ENCODE measurements at regions not wholly inside any gene's neighbourhood (a gene's known extent, or its start where the extent isn't known, plus 50 kb on each side); places are given as distances from the start of the nearest gene placed in this dataset.

DNA sequence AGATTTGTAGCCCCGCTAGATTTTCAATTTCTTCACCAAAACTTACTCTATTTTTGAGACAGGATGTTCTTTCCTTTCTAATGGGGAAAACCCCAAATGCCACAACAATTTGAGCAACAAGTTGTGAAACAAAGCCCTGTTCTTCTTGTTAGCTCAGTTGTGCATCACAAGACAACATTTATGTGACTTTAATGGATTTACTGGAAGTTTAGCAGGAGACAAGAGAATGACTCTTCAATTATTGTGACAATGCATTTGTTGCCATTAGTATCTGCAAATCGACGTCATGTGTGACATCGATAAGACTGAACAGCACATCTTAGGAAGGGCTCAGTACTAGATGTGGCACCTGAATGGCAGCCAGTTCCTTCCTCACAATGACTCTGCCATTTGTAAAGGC lies 1028.9 kb upstream of the TMEM132C start:
- no peaks in the 10 kb centered on the region for H3K4me1 ChIP-seq (ENCODE audit: control insufficient read depth, insufficient read depth, low read length)
- H3K36me3 ChIP-seq (ENCODE audit: control insufficient read depth, insufficient read depth, low read length) = no peaks in the 10 kb centered on the region
- H3K9me3 ChIP-seq (ENCODE audit: control insufficient read depth, insufficient read depth, low read length) = peaks cover 5% of the 10 kb centered on the region
- no peak overlapping the region for H3K9ac ChIP-seq (ENCODE audit: low read depth, low read length)
- no peaks in the 10 kb centered on the region for H3K27me3 ChIP-seq (ENCODE audit: control insufficient read depth, insufficient read depth, low read length)
- no peak overlapping the region for H3K4me3 ChIP-seq (ENCODE audit: low read depth, low read length)

DNA sequence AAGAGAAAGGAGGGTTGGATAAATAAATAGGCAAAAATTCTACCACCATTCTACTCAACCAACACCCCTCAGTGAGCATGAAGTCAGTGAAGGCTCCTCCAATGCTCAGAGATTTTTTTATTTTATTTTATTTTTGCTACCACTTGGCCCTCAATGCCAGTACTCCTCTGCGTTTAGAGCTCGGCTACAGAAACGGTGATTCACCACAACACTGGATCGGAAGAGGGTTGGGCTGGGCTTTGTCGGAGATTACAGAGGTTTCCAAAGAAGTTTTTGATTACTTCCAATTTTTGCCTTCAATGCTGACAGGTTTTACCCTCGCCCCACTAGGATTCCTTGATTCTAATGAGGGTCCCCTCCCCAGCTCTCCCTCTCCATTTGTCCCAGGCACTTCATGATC lies 1027.2 kb upstream of the TMEM132C start:
- H3K27me3 ChIP-seq (ENCODE audit: control insufficient read depth, insufficient read depth, low read length) = no peaks in the 10 kb centered on the region
- no peak overlapping the region for H3K4me3 ChIP-seq (ENCODE audit: low read depth, low read length)
- no peaks in the 10 kb centered on the region for H3K36me3 ChIP-seq (ENCODE audit: control insufficient read depth, insufficient read depth, low read length)
- H3K9ac ChIP-seq (ENCODE audit: low read depth, low read length) = no peak overlapping the region
- H3K4me1 ChIP-seq (ENCODE audit: control insufficient read depth, insufficient read depth, low read length) = no peaks in the 10 kb centered on the region
- H3K9me3 ChIP-seq (ENCODE audit: control insufficient read depth, insufficient read depth, low read length) = peaks cover 5% of the 10 kb centered on the region

DNA sequence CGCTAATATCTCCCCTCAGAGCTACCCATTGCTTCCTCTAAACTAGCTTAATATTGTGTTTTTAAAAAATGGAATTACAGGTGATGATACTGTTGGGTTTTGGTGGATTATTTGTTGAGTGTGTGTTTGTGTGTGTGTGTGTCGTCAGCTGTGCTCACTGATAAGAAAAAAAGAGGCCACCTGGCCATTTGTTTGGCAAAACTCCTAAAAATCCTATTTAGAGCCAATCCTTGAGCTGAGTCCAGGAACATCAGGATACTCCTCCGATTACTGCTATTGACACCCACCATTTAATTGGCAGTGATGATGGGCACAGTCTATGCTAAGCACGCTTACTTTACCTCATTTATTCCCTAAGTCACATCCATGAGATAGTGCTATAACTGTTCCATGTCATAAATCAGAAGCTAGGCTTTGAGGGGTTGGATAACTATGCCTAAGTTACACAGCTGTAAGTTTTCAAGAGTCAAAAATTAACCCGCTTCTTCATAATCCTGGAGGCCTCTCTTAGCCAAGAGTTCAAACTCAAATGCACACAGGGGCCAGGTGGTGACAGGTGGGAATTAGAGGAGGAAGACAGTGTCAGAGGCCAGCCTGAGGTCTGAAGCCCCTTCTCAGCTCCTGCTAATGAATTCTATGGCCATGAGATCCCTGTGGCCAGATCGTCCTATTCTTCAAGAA lies 1026.6 kb upstream of the TMEM132C start:
- Histone ChIP-seq H3K27me3 (ENCODE audit: control insufficient read depth, insufficient read depth, low read length) (no peaks in the 10 kb centered on the region), H3K4me3 (ENCODE audit: low read depth, low read length) (no peak overlapping the region)

DNA sequence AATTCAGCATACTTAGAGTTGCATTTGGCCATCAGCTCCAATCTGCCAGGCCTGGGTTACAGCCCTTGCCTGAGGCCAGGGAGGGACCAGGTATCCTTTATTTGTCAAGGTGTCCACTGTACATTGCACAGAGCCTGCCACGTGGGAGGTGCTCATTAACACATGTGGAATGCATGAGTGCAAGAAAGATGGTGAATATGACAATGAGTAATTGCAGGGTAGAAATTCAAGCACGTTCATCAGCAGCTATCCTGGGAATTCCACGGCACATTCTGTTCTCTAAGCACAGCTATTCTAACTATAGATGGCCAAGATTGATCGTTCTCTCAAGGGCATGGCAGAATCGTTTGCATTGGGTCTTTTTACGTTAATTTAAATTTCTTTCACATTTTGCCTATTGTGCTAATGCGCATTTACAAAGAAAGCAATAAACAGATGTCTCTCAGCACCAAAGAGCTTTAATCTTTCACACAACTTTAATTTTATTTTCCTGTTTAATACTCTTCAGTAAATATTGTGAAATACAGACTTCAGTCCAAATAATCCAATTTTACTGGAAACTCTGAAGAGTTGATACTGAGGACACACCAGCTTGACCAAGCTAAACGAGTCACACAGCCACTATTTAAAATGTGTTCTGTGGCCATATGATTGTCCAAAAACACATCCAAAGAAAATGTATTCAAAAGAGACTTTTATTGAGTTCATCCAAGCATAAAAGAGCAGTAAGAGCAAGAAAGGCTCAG lies 1025.7 kb upstream of the TMEM132C start:
- Histone ChIP-seq H3K27me3 (ENCODE audit: control insufficient read depth, insufficient read depth, low read length) (no peaks in the 10 kb centered on the region), H3K9ac (ENCODE audit: low read depth, low read length) (no peak overlapping the region), H3K4me3 (ENCODE audit: low read depth, low read length) (no peak overlapping the region), H3K9me3 (ENCODE audit: control insufficient read depth, insufficient read depth, low read length) (peaks cover 8% of the 10 kb centered on the region), H3K4me1 (ENCODE audit: control insufficient read depth, insufficient read depth, low read length) (no peaks in the 10 kb centered on the region), H3K36me3 (ENCODE audit: control insufficient read depth, insufficient read depth, low read length) (no peaks in the 10 kb centered on the region)

More for the DNA sequence above, 1026.6 kb upstream of the TMEM132C start:
- Histone ChIP-seq H3K9ac (ENCODE audit: low read depth, low read length) (no peak overlapping the region), H3K4me1 (ENCODE audit: control insufficient read depth, insufficient read depth, low read length) (no peaks in the 10 kb centered on the region), H3K36me3 (ENCODE audit: control insufficient read depth, insufficient read depth, low read length) (no peaks in the 10 kb centered on the region), H3K9me3 (ENCODE audit: control insufficient read depth, insufficient read depth, low read length) (peaks cover 5% of the 10 kb centered on the region)

DNA sequence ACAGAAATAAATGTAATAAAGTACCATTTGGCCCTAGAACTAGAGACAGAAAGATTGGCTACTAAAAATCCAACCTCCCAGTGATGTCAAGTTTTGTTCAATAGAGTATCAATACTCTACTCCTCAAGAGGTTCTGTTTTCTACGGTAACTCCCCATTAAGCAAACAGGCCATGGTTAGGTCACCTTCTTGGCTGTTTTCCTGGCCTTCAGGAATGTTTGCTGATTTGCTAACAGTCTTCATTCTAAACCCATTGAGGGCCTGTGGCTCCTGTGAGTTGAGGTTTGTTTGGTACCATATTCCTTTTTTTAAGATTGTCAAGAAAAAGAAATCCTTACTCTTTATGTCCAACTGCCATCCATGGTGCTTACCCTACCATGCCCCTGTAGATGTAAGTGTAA lies 1022.0 kb upstream of the TMEM132C start:
- no peak overlapping the region for H3K9ac ChIP-seq (ENCODE audit: low read depth, low read length)
- H3K36me3 ChIP-seq (ENCODE audit: control insufficient read depth, insufficient read depth, low read length) = no peaks in the 10 kb centered on the region
- H3K27me3 ChIP-seq (ENCODE audit: control insufficient read depth, insufficient read depth, low read length) = no peaks in the 10 kb centered on the region
- H3K4me3 ChIP-seq (ENCODE audit: low read depth, low read length) = no peak overlapping the region
- no peaks in the 10 kb centered on the region for H3K4me1 ChIP-seq (ENCODE audit: control insufficient read depth, insufficient read depth, low read length)
- H3K9me3 ChIP-seq (ENCODE audit: control insufficient read depth, insufficient read depth, low read length) = peaks cover 2% of the 10 kb centered on the region

DNA sequence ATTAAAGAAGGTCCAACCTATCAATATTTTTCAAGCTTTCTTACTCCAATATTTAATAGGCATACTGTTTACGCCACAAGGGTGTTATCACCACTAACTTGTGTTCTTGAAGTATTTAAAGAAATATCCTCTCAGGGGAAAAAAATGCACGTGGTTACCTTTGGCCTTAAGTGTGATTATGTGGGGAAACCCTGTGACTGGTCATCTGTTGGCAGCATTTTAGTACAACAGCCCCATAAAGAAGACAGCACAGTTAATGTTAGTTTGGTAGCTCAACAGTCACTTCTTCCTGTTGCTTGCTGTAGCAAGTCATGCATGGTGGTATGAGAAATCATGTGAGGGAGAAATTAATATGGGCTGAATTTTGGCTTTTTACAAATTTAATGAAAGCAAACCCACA lies 1021.5 kb upstream of the TMEM132C start:
- H3K4me3 ChIP-seq (ENCODE audit: low read depth, low read length) = no peak overlapping the region
- H3K4me1 ChIP-seq (ENCODE audit: control insufficient read depth, insufficient read depth, low read length) = no peaks in the 10 kb centered on the region
- peaks cover 2% of the 10 kb centered on the region for H3K9me3 ChIP-seq (ENCODE audit: control insufficient read depth, insufficient read depth, low read length)
- no peaks in the 10 kb centered on the region for H3K36me3 ChIP-seq (ENCODE audit: control insufficient read depth, insufficient read depth, low read length)
- no peaks in the 10 kb centered on the region for H3K27me3 ChIP-seq (ENCODE audit: control insufficient read depth, insufficient read depth, low read length)
- H3K9ac ChIP-seq (ENCODE audit: low read depth, low read length) = no peak overlapping the region

DNA sequence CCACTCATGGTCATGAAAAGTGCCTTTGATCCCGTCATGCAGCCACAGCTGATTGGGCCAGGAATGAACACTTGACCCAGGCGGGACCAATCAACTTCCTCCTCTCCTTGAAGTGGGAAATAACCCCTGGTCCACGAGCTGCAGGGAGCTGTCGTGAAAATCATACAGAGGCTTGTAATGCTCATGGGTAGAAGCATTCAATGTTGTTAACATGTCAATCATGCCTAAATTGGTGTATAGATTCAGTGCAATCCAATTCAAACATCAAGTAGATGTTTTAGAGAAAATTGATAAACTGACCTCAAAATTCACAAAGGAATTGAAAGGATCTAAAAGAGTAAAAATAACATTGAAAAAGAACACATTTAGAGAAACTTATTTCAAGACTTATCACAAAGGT lies 1019.0 kb upstream of the TMEM132C start:
- Histone ChIP-seq H3K4me3 (ENCODE audit: low read depth, low read length) (no peak overlapping the region), H3K36me3 (ENCODE audit: control insufficient read depth, insufficient read depth, low read length) (no peaks in the 10 kb centered on the region), H3K9ac (ENCODE audit: low read depth, low read length) (no peak overlapping the region), H3K27me3 (ENCODE audit: control insufficient read depth, insufficient read depth, low read length) (no peaks in the 10 kb centered on the region), H3K4me1 (ENCODE audit: control insufficient read depth, insufficient read depth, low read length) (no peaks in the 10 kb centered on the region), H3K9me3 (ENCODE audit: control insufficient read depth, insufficient read depth, low read length) (peaks cover 2% of the 10 kb centered on the region)

DNA sequence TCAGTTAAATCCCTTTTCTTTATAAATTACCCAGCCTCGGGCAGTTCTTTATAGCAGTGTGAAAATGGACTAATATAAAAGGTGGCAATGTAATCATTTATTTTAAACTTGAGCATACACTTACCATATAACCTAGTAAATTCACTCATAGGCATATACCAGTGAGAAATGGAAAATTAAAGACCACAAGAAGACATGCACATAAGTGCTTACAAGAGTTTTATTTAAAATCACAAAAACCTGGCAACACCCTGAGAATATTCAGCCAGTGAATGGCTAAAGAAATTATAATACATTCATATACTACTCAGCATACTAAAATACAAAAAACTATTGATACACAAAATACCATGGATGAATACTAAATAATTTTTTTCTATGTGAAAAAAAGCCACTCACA lies 1017.5 kb upstream of the TMEM132C start:
- Histone ChIP-seq H3K27me3 (ENCODE audit: control insufficient read depth, insufficient read depth, low read length) (no peaks in the 10 kb centered on the region), H3K4me3 (ENCODE audit: low read depth, low read length) (no peak overlapping the region), H3K9me3 (ENCODE audit: control insufficient read depth, insufficient read depth, low read length) (peaks cover 2% of the 10 kb centered on the region), H3K36me3 (ENCODE audit: control insufficient read depth, insufficient read depth, low read length) (no peaks in the 10 kb centered on the region), H3K9ac (ENCODE audit: low read depth, low read length) (no peak overlapping the region), H3K4me1 (ENCODE audit: control insufficient read depth, insufficient read depth, low read length) (no peaks in the 10 kb centered on the region)

DNA sequence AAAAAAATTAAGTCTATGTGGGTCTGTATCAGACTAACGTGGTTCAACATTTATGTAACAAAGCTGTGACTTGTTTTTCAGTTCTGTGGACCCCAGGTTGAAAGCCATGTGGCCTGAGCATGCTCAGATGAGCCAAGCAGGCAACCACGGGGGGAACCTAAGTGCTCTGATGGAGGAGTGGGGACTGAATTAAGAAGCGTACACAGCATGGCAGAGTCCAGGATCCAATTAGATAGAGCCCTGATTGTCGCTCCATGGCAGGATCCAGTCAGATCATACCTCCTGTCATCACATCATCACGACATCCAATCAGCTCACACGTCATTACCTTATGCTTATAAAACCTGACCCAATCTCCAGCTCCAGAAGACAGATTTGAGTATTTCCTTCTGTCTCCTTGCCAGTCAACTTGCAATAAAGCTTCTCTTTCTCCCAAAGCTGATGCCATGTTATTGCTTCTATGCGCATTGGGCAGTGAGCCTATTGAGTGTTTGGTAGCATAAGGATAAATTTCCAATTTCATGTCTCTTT lies 1013.1 kb upstream of the TMEM132C start:
- no peaks in the 10 kb centered on the region for H3K4me1 ChIP-seq (ENCODE audit: control insufficient read depth, insufficient read depth, low read length)
- no peaks in the 10 kb centered on the region for H3K36me3 ChIP-seq (ENCODE audit: control insufficient read depth, insufficient read depth, low read length)
- no peaks in the 10 kb centered on the region for H3K9me3 ChIP-seq (ENCODE audit: control insufficient read depth, insufficient read depth, low read length)
- no peak overlapping the region for H3K4me3 ChIP-seq (ENCODE audit: low read depth, low read length)
- H3K9ac ChIP-seq (ENCODE audit: low read depth, low read length) = no peak overlapping the region
- no peaks in the 10 kb centered on the region for H3K27me3 ChIP-seq (ENCODE audit: control insufficient read depth, insufficient read depth, low read length)

DNA sequence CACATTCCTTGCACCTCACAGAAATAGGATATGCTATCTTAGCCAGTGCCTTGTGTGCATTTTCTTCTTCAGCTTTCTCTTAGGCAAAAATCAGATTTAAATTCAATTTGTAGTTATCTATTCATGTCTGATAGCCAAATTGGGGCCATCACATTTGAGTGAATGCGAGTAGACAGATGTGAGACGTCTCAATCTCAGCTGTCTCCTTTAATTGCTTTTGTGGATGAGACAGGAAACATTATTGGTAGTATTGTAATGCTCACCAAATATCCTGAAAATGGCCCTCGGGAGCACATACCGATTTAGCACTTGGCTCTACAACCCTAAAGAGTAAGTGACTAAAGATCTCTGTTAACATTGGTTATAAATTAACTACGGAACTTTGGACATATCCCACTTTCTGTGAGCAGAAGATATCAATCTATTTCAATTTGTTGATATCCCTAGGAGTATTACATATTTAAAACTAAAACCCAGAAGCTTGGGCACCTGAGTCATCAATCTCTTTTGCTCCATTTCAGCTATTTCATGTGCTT lies 1012.5 kb upstream of the TMEM132C start:
- Histone ChIP-seq H3K9me3 (ENCODE audit: control insufficient read depth, insufficient read depth, low read length) (no peaks in the 10 kb centered on the region), H3K4me3 (ENCODE audit: low read depth, low read length) (no peak overlapping the region), H3K27me3 (ENCODE audit: control insufficient read depth, insufficient read depth, low read length) (no peaks in the 10 kb centered on the region), H3K36me3 (ENCODE audit: control insufficient read depth, insufficient read depth, low read length) (no peaks in the 10 kb centered on the region), H3K4me1 (ENCODE audit: control insufficient read depth, insufficient read depth, low read length) (no peaks in the 10 kb centered on the region), H3K9ac (ENCODE audit: low read depth, low read length) (no peak overlapping the region)

DNA sequence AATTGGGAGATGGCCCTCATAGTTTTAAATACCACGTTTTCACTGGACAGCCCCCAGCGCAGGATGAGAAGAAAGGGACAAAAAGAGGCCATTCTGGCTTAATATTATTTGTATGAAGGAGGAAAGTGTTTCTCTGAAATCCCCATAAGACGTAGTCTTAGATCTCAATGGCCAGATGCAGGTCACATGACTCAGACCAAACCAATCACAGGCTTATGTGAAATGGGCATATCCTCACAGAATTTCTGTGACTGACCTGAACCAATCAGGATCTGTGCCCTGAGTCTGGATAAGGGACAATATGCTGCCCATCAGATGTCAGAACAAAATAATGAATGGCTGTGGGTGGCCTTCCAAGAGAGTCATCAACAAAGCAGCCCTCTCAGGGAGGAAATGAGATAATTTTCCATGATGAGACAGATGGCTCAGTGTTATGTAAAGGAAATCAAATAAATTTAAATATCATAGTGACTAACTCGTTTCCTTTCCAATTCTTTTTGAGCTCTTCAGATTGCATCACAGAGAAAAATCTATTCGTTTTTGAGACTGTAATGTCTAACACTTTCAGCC lies 1009.5 kb upstream of the TMEM132C start:
- Histone ChIP-seq H3K4me1 (ENCODE audit: control insufficient read depth, insufficient read depth, low read length) (no peaks in the 10 kb centered on the region), H3K9ac (ENCODE audit: low read depth, low read length) (no peak overlapping the region), H3K36me3 (ENCODE audit: control insufficient read depth, insufficient read depth, low read length) (no peaks in the 10 kb centered on the region), H3K9me3 (ENCODE audit: control insufficient read depth, insufficient read depth, low read length) (no peaks in the 10 kb centered on the region), H3K4me3 (ENCODE audit: low read depth, low read length) (no peak overlapping the region), H3K27me3 (ENCODE audit: control insufficient read depth, insufficient read depth, low read length) (no peaks in the 10 kb centered on the region)
